WERI-Rb-1 (cell line): ENCODE measurements at regions not wholly inside any gene's neighbourhood (a gene's known extent, or its start where the extent isn't known, plus 50 kb on each side); places are given as distances from the start of the nearest gene placed in this dataset.

Source experiments
- DNase-seq: peaks from one replicate; pipeline ENCODE4 v3.0.0-alpha.2; 2020
- H3K27ac ChIP-seq: fragments of 250-450 bp; sonication (Bioruptor Pico); 2 replicates; pipeline ENCODE4 v1.5.1; 2020; ENCODE audit warnings: mild to moderate bottlenecking, moderate library complexity
- H3K27me3 ChIP-seq: fragments of 250-450 bp; sonication (Bioruptor Pico); 2 replicates; pipeline ENCODE4 v1.5.1; 2021; ENCODE audit warnings: mild to moderate bottlenecking, low read depth, moderate library complexity; ENCODE audit not compliant: insufficient read depth, severe bottlenecking
- H3K36me3 ChIP-seq: fragments of 250-450 bp; sonication (Bioruptor Pico); 2 replicates; pipeline ENCODE4 v1.5.1; 2020; ENCODE audit warnings: mild to moderate bottlenecking, moderate library complexity
- H3K4me3 ChIP-seq: 2 replicates; pipeline ENCODE4 v1.5.1; 2011; ENCODE audit warnings: low read depth, mild to moderate bottlenecking, control low read depth, low read length
- H3K9me3 ChIP-seq: fragments of 250-450 bp; sonication (Bioruptor Pico); 2 replicates; pipeline ENCODE4 v1.5.1; 2021; ENCODE audit warnings: mild to moderate bottlenecking, moderate library complexity; ENCODE audit not compliant: severe bottlenecking
- TF ChIP-seq, protein P1 (sequence below): IDR thresholded peaks from 2 replicates; pipeline ENCODE4 v1.5.1; 2011; ENCODE audit warnings: low read depth, mild to moderate bottlenecking, control low read depth, inconsistent platforms, low read length

DNA sequence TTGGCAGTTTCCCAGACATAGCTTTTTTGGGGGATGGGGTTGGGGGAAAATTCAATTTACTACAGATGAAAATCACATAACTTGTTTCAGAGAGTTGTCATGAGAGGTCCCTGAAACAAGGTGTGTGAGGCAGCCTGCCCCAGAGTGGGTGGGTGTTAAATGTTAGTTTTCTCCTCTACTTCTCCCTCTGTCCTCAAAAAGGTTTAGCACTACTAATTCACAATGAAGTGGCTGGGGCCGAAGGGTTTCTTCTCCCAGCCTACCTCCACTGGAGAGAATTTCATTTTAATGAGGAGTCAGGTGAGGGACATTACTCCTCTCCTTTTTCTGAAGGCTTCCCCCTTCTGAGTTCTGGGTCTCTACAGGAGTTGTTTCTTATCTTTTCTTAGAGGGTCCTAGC is 103.3 kb downstream of the C1orf94 start:
- no peaks in the 10 kb centered on the region for H3K9me3 ChIP-seq
- H3K36me3 ChIP-seq, result no peaks in the 10 kb centered on the region
- no peak for DNase-seq
- TF ChIP-seq, protein P1, sequence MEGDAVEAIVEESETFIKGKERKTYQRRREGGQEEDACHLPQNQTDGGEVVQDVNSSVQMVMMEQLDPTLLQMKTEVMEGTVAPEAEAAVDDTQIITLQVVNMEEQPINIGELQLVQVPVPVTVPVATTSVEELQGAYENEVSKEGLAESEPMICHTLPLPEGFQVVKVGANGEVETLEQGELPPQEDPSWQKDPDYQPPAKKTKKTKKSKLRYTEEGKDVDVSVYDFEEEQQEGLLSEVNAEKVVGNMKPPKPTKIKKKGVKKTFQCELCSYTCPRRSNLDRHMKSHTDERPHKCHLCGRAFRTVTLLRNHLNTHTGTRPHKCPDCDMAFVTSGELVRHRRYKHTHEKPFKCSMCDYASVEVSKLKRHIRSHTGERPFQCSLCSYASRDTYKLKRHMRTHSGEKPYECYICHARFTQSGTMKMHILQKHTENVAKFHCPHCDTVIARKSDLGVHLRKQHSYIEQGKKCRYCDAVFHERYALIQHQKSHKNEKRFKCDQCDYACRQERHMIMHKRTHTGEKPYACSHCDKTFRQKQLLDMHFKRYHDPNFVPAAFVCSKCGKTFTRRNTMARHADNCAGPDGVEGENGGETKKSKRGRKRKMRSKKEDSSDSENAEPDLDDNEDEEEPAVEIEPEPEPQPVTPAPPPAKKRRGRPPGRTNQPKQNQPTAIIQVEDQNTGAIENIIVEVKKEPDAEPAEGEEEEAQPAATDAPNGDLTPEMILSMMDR, result no peak
- H3K4me3 ChIP-seq, result no peak overlapping the region
- peaks cover 38% of the 10 kb centered on the region for H3K27me3 ChIP-seq
- no peak overlapping the region for H3K27ac ChIP-seq

DNA sequence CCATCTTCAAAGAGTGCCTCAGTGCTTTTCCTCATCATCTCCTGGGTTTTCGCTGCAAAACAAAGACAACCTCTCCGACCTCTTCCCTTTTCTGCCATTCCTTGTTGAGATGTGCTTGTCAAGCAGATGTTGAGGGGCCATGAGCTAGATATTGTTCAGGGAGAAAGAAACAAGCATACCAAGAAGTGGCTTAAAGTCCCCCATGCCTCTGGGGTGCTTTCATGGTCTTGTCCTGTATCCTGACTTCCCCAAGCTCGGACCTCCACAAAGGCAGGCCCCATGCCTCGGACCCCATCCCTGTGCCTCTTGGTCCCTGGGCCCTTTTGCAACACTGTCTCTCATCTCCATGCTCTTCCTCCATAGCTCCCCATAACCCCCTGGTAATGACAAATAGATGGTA is 103.8 kb downstream of the C1orf94 start:
- Histone ChIP-seq H3K4me3 (no peak overlapping the region), H3K27me3 (peaks cover 38% of the 10 kb centered on the region), H3K9me3 (no peaks in the 10 kb centered on the region), H3K27ac (no peak overlapping the region), H3K36me3 (no peaks in the 10 kb centered on the region)
- TF ChIP-seq, protein P1, result no peak
- DNase-seq, result no peak

DNA sequence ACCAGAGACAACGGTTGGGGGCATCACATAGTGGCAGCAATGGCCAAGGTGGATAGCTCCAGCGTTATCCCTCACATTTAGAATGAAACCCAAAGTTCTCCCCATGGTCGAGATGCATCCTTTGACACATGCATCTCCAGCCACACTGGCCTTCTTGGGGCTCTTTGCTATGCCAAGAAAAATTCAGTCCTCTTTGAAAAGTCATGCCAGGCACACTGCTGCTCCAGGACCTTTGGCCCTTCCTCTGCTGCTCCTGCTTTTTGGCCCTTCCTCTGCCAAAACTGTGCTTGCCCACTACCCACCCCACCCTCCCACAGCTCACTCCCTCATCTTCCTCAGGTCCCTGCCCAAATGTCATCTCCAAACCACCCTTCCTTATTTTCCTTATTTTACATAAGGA is 106.4 kb downstream of the C1orf94 start:
- H3K27me3 ChIP-seq, result peaks cover 48% of the 10 kb centered on the region
- DNase-seq, result no peak
- no peak overlapping the region for H3K27ac ChIP-seq
- no peak overlapping the region for H3K4me3 ChIP-seq
- TF ChIP-seq, protein P1, result no peak
- H3K9me3 ChIP-seq, result no peaks in the 10 kb centered on the region
- H3K36me3 ChIP-seq, result no peaks in the 10 kb centered on the region

DNA sequence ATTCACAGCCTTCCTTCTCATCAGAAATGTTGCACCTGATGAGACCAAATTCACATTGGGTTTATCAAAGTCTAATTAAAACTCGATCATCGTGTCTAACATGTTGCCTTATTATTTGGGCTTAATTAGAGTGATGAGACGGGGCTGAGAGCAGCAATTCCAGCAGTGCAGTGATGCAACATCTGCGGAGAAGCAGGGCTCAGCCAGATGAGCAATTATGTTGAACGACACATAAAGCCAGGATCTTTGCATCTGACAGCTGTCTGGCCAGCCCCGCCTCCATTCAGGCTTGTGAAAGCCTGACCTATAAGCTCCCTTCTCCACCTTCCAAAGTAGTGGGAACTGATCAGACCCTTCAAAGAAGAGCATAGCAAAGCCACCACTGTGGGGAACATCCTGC is 109.8 kb downstream of the C1orf94 start:
- Histone ChIP-seq H3K9me3 (no peaks in the 10 kb centered on the region), H3K36me3 (no peaks in the 10 kb centered on the region), H3K4me3 (no peak overlapping the region), H3K27me3 (peaks cover 47% of the 10 kb centered on the region), H3K27ac (no peak overlapping the region)
- TF ChIP-seq, protein P1, result no peak
- DNase-seq, result no peak

DNA sequence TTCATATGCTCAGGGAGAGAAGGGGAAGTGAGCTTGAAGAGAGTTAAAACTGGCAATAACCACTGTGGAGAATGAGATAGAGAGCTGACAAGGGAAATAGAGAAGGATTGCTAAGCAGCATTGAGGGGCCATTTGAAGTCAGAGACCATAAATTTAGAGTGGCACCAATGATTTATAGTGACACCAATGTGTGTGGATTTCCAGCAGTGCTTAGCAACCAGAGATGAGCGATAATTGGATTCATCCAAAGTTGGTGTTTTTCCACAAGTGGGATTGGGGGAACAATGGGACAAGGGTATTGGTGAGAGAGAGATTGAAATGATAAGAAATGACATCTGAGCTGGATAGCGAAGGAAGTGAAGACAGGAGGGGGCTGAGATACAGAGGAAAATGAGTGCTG is 114.1 kb downstream of the C1orf94 start:
- TF ChIP-seq, protein P1, result no peak
- Histone ChIP-seq H3K36me3 (no peaks in the 10 kb centered on the region), H3K9me3 (no peaks in the 10 kb centered on the region), H3K27ac (no peak overlapping the region), H3K4me3 (no peak overlapping the region), H3K27me3 (peaks cover 50% of the 10 kb centered on the region)
- no peak for DNase-seq

DNA sequence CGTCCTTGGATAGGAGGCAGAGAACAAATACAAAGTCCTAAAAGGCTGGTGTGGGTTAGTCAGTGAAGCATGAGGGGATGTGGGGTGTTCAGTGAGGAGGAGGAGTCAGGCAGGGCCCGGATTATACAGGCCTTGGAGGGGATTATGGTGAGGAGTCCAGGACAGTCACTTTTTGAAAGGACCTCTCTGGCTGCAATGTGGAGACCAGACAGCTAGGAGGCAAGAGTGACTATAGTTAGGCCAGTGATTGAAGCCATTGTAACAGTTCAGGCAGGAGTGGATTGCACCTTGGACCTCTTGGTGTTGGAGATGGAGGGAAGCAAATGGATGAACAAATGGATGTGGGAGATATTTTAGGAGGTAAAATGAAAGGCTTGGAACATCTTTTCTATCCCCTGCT is 115.8 kb downstream of the C1orf94 start:
- no peak overlapping the region for H3K27ac ChIP-seq
- DNase-seq, result peak; percentile 9
- peaks cover 43% of the 10 kb centered on the region for H3K27me3 ChIP-seq
- no peak overlapping the region for H3K4me3 ChIP-seq
- TF ChIP-seq, protein P1, result 0 out of 2 replicates have a peak, but pooled peaks have one; percentile 18
- H3K9me3 ChIP-seq, result no peaks in the 10 kb centered on the region
- no peaks in the 10 kb centered on the region for H3K36me3 ChIP-seq
